ENCODE measurements at regions not wholly inside any gene's neighbourhood (a gene's known extent, or its start where the extent isn't known, plus 50 kb on each side); places are given as distances from the start of the nearest gene placed in this dataset.

DNA sequence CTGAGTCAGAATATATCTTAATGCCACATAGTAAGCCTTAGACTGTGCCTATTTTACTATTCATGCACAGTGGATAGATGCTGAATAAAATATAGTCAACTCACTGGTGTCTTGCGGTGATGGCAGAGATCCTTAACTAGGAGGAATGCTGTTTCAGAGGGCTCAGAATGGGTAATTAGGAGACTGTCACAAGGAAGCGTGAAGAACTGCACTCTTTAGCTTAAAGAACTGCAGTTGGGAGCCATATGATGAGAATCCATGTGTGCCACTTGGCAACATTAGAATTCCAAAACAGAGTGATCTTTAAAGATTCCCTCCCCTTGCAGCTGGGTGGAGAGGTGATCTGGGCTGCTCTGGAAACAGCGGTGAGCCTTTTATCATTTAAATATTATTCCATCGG, 357.6 kb downstream of the MCTP2 start:
- TF ChIP-seq POLR2AphosphoS5 (IDR thresholded peaks at IDR 0.05; ENCODE audit: low read depth) (no peak), SPI1 (IDR thresholded peaks at IDR 0.05; ENCODE audit: borderline replicate concordance, low read depth) (no peak), GABPA (IDR thresholded peaks at IDR 0.05; ENCODE audit: low read depth) (no peak)
- TF ChIP-seq, protein P1, sequence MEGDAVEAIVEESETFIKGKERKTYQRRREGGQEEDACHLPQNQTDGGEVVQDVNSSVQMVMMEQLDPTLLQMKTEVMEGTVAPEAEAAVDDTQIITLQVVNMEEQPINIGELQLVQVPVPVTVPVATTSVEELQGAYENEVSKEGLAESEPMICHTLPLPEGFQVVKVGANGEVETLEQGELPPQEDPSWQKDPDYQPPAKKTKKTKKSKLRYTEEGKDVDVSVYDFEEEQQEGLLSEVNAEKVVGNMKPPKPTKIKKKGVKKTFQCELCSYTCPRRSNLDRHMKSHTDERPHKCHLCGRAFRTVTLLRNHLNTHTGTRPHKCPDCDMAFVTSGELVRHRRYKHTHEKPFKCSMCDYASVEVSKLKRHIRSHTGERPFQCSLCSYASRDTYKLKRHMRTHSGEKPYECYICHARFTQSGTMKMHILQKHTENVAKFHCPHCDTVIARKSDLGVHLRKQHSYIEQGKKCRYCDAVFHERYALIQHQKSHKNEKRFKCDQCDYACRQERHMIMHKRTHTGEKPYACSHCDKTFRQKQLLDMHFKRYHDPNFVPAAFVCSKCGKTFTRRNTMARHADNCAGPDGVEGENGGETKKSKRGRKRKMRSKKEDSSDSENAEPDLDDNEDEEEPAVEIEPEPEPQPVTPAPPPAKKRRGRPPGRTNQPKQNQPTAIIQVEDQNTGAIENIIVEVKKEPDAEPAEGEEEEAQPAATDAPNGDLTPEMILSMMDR (IDR thresholded peaks at IDR 0.05; ENCODE audit: insufficient read depth, low read length), result no peak
- TF ChIP-seq, protein P2, sequence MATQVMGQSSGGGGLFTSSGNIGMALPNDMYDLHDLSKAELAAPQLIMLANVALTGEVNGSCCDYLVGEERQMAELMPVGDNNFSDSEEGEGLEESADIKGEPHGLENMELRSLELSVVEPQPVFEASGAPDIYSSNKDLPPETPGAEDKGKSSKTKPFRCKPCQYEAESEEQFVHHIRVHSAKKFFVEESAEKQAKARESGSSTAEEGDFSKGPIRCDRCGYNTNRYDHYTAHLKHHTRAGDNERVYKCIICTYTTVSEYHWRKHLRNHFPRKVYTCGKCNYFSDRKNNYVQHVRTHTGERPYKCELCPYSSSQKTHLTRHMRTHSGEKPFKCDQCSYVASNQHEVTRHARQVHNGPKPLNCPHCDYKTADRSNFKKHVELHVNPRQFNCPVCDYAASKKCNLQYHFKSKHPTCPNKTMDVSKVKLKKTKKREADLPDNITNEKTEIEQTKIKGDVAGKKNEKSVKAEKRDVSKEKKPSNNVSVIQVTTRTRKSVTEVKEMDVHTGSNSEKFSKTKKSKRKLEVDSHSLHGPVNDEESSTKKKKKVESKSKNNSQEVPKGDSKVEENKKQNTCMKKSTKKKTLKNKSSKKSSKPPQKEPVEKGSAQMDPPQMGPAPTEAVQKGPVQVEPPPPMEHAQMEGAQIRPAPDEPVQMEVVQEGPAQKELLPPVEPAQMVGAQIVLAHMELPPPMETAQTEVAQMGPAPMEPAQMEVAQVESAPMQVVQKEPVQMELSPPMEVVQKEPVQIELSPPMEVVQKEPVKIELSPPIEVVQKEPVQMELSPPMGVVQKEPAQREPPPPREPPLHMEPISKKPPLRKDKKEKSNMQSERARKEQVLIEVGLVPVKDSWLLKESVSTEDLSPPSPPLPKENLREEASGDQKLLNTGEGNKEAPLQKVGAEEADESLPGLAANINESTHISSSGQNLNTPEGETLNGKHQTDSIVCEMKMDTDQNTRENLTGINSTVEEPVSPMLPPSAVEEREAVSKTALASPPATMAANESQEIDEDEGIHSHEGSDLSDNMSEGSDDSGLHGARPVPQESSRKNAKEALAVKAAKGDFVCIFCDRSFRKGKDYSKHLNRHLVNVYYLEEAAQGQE (IDR thresholded peaks at IDR 0.05; ENCODE audit: insufficient replicate concordance, low read depth), result no peak
- no peak for DNase-seq (ENCODE audit: low read depth in 1 of 2, low spot score in 1 of 2)
- Histone ChIP-seq H3K27me3 (ENCODE audit: insufficient read depth, poor library complexity, severe bottlenecking) (peaks cover 67% of the 10 kb centered on the region), H3K27ac (replicated peaks) (no peak overlapping the region), H3K4me3 (replicated peaks; ENCODE audit: insufficient read depth, low read length) (no peak overlapping the region)

DNA sequence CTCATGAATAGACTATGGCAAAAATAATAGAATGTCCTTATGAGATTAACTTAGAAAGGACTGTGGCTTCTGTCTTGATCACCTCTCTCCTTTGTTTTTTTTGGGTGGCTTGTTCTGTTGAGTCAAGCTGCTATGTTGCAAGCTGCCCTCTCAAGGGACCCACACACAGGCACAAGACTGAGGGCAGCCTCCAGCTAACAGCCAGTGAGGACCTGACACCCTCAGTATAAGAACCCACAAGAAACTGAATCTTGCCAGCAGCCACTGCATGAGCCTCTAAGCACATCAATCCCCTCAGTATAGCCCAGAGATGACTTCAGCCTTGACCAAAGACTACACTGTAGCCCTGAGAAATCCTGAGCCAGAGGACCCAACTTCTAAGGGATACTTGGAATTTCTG, 361.1 kb downstream of the MCTP2 start:
- Histone ChIP-seq H3K4me3 (replicated peaks; ENCODE audit: insufficient read depth, low read length) (no peak overlapping the region), H3K27me3 (ENCODE audit: insufficient read depth, poor library complexity, severe bottlenecking) (peaks cover 43% of the 10 kb centered on the region), H3K27ac (replicated peaks) (no peak overlapping the region)
- TF ChIP-seq SPI1 (IDR thresholded peaks at IDR 0.05; ENCODE audit: borderline replicate concordance, low read depth) (no peak), GABPA (IDR thresholded peaks at IDR 0.05; ENCODE audit: low read depth) (no peak), POLR2AphosphoS5 (IDR thresholded peaks at IDR 0.05; ENCODE audit: low read depth) (no peak)
- TF ChIP-seq, protein P2 (IDR thresholded peaks at IDR 0.05; ENCODE audit: insufficient replicate concordance, low read depth), result no peak
- TF ChIP-seq, protein P1 (IDR thresholded peaks at IDR 0.05; ENCODE audit: insufficient read depth, low read length), result no peak
- DNase-seq (ENCODE audit: low read depth in 1 of 2, low spot score in 1 of 2), result no peak

DNA sequence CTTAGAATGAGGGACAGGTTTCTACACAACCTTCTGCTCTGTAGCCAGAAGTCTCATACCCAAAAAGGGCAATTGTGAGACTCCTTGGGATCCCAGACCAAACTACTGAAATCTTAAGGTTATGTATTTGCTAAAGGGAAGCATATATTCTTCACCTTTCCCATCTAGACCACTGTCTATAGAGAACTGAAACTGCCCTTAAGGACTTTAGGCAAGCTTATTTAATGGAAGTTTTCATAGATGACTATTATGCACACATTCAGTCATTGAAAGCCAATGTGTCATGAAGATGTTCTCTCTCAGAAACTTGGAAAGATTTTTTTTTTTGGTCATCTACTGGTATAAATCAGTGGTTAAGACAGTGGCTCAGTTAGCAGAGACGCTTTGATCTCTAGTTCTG, 365.3 kb downstream of the MCTP2 start:
- H3K4me3 ChIP-seq (replicated peaks; ENCODE audit: insufficient read depth, low read length), result no peak overlapping the region
- no peak overlapping the region for H3K27ac ChIP-seq (replicated peaks)
- TF ChIP-seq SPI1 (IDR thresholded peaks at IDR 0.05; ENCODE audit: borderline replicate concordance, low read depth), result no peak
- no peak for TF ChIP-seq POLR2AphosphoS5 (IDR thresholded peaks at IDR 0.05; ENCODE audit: low read depth)
- TF ChIP-seq GABPA (IDR thresholded peaks at IDR 0.05; ENCODE audit: low read depth), result no peak
- TF ChIP-seq, protein P2 (IDR thresholded peaks at IDR 0.05; ENCODE audit: insufficient replicate concordance, low read depth), result no peak
- TF ChIP-seq, protein P1 (IDR thresholded peaks at IDR 0.05; ENCODE audit: insufficient read depth, low read length), result no peak
- no peak for DNase-seq (ENCODE audit: low read depth in 1 of 2, low spot score in 1 of 2)
- peaks cover 21% of the 10 kb centered on the region for H3K27me3 ChIP-seq (ENCODE audit: insufficient read depth, poor library complexity, severe bottlenecking)
